ENCODE measurements at regions not wholly inside any gene's neighbourhood (a gene's known extent, or its start where the extent isn't known, plus 50 kb on each side); places are given as distances from the start of the nearest gene placed in this dataset.

DNA sequence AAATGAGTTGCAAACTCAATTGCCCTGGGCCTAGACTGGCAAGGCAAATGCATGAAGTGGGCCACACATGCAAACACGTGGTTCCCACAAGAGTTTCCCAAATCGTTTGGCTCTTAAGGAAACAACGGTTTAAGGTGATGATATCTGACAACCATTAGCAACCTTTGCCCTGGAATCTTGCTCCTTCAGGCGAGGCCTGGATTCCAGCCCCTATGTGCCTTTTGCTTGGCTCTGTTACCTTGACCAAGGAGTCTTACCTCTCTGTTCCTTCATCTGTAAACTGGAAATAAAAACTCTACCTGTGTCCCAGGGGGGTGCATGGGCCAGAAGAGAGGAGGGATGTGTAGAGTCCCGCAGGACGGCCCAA lies 72.1 kb upstream of the CASZ1 start:
- TF ChIP-seq, protein P1, sequence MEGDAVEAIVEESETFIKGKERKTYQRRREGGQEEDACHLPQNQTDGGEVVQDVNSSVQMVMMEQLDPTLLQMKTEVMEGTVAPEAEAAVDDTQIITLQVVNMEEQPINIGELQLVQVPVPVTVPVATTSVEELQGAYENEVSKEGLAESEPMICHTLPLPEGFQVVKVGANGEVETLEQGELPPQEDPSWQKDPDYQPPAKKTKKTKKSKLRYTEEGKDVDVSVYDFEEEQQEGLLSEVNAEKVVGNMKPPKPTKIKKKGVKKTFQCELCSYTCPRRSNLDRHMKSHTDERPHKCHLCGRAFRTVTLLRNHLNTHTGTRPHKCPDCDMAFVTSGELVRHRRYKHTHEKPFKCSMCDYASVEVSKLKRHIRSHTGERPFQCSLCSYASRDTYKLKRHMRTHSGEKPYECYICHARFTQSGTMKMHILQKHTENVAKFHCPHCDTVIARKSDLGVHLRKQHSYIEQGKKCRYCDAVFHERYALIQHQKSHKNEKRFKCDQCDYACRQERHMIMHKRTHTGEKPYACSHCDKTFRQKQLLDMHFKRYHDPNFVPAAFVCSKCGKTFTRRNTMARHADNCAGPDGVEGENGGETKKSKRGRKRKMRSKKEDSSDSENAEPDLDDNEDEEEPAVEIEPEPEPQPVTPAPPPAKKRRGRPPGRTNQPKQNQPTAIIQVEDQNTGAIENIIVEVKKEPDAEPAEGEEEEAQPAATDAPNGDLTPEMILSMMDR (IDR thresholded peaks at IDR 0.05), result no peak

DNA sequence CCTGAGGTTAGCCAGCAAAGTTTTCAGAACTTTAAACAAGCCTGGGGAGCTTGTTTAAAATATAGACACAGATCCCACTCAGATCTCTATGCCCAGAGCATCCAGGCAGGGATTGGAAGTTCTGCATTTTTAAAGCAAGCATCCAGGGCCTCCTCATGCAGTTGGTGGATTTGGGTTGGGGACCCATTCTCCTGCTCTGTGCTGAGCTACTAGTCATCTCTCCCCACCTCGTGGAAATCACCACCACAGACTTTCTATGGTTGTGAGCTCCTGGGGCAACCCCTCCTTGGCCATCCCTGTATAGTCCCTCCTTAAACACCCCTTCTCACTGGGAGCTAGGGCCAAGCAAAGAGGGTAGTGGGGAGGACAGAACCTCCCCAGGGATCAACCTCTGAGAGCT lies 73.5 kb upstream of the CASZ1 start:
- TF ChIP-seq, protein P1 (IDR thresholded peaks at IDR 0.05), result no peak

DNA sequence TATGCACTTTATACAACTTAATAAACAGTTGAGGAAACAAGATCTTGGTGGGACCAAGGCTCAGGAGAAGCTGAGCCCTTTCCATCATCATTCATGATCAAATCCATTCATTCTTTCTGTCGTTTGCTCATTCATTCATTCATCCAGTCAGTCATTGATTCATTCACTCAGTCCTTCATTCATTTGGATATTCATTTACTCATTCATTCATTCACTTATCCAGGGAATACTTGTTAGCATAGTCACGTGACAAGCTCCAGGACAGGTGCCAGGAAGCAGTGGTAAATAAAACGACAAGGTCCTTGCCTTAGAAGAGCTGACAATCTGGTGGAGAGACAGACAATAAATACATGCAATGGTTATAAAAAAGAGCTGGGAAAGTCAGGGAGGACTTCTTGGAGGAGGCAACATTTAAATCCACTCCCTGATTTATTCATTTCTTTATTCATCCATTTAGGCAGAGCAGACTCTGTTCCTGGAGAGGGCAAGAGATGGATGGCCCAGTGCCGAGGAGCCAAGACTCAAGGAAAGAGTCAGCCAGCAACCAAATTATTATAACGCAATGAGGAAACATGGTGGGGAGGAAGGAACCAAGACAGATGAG lies 74.1 kb upstream of the CASZ1 start:
- TF ChIP-seq, protein P1 (IDR thresholded peaks at IDR 0.05), result no peak

DNA sequence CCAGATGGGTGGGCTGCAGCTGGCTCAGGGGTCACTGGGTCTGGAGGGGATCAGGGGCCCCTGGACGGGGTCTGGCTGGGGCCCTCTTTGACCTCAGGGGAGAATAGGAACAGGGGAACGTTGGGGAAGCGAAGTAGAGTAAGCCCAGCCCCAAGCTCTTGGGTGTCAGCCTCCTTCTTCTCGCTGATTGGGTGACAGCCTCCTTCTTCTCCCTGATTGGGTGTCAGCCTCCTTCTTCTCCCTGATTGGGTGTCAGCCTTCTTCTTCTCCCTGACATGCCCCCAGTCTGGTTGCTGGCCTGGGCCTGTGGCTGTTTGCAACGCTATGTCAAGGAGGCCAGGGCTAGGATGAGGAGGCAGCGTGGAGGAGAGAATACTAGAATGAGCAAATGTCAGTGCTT lies 76.7 kb upstream of the CASZ1 start:
- TF ChIP-seq, protein P1 (IDR thresholded peaks at IDR 0.05), result no peak

DNA sequence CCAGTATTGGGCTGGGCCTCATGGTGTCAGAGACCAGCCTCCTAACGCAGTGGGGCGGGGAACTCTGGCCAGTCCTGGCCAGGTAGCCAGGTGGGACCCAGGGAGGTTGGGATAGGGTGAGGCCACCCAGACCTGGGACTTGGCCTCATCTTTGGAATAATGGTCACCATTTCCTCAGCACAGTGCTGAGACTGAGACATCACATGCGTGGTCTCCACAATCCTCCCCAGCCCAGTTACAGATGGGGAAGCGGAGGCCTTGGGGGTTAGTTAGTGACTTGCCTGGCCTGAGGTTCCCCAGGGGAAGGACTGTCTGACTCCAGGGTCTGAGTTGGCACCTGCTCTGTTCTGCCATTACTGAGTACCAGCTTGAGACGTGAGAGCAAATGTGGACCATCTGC lies 77.9 kb upstream of the CASZ1 start:
- TF ChIP-seq, protein P1 (IDR thresholded peaks at IDR 0.05), result no peak

DNA sequence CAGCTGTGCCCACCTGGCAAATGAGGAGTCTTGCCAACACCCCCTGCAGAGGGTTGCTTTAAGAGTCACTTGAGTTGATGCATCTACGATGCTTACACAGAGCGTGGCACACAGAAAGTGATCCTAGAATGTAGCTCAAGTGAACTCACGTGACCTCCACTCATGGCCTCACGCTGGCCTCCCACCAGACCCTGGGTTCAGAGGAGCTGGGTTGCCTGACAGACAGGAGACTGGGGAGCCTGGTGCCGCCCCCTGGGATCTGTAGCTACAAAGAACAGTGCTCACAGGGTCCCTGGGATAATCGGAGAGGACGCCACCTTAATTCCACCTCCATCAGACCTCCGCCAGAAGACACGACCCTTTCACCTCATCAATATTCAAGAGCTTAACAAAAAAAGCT lies 81.4 kb upstream of the CASZ1 start:
- TF ChIP-seq, protein P1 (IDR thresholded peaks at IDR 0.05), result no peak

DNA sequence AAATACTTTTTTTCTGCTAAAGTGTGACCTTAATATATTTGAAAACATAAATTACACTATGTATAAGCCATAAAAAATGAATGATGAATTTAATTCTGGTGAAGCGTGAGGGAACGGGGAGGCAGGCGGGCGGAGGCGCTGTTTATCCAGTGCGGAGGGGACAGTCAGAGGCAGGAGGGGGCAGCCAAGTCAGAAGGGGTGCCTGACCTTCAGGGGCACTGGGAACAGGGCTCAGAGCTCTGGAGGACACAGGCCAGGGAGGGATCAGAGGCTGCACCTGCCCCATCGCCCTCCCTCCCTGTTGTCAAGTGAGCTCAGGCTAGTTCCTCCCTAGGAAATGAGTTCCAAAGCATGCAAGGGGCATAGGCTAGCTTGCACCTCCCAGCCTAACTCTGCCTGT lies 82.0 kb upstream of the CASZ1 start:
- TF ChIP-seq, protein P1 (IDR thresholded peaks at IDR 0.05), result no peak

DNA sequence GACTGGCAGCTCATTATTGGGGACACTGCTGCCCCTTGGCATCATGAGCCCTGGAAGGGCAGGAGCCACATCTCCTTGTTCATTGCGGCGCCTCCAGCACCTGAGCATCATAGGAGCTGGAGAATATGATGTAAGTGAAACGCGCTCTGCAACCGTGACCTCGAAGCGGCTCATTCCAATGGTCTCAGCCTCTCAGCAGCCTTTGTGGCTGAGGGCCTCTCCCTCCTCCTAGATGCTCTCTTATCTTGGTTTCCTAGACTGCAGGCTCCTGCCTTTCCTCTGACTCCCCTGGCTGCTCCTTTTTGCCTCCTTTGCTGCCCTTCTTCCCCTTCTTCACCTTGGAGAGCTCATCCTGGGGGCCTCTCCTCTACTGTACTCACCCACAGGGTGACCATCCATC lies 83.6 kb upstream of the CASZ1 start:
- TF ChIP-seq, protein P1 (IDR thresholded peaks at IDR 0.05), result no peak

All from LNCAP (cell line).